ENCODE measurements at regions not wholly inside any gene's neighbourhood (a gene's known extent, or its start where the extent isn't known, plus 50 kb on each side); places are given as distances from the start of the nearest gene placed in this dataset.

DNA sequence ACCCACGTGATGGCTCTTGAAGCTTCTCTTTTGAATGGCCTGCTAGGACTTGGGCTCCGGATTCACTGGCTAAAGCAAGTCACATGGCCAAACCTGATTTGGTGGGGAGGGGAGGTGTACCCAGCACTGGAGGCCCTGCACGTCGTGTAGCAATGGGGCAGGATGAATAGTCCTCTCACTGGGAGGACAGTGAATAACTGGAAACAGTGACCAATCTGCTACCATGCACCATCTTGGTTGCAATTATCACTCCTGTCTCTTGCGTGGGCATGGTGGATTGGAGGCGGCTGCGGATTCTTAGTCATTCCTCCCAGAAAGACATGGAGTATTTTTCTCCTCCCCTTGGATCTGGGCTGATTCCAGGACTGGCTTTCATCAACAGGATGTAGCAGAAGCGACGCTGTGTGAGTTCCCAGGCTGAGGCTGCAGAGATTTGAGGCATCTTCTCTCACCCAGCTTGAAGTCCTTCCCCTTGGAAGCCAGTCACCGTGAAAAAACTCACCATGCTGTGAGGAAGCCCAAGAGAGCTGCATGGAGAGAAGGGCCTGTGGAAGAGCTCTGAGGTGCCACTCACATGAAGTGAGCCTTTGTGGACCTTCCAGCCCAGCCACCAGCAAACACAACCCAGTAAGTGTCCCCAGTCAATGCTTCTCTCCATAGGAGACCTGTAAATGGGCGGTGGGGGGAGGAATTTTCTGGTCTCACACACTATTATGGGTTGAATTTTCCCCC is 70.4 kb downstream of the IGLL1 start:
- no peak for DNase-seq (ENCODE audit: low spot score)
- Histone ChIP-seq H3K4me3 (no peak overlapping the region), H3K27ac (no peak overlapping the region)
- no peak for TF ChIP-seq CTCF (IDR thresholded peaks at IDR 0.05)

DNA sequence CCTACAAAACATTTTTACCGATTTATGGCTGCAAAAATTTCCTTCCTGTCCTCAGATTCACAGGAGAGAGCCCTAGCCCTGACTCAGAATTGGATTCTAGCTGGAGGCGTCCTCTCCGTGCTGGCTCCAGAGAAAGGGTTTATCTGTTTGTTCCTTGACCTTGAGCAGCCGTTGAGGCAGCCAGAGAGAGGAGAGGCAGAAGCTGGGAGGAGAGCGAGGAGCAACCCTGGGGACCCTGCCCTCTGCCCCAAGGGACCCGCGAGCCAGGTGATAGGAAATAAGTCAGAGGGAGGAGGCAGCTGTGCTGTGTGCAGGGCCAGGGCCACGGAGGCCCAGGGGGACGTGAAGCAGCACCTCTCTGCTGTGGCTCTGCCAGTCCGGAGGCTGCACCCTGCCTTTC is 75.6 kb downstream of the IGLL1 start:
- TF ChIP-seq CTCF (IDR thresholded peaks at IDR 0.05) = no peak
- H3K4me3 ChIP-seq = no peak overlapping the region
- H3K27ac ChIP-seq = no peak overlapping the region
- DNase-seq (ENCODE audit: low spot score) = no peak

DNA sequence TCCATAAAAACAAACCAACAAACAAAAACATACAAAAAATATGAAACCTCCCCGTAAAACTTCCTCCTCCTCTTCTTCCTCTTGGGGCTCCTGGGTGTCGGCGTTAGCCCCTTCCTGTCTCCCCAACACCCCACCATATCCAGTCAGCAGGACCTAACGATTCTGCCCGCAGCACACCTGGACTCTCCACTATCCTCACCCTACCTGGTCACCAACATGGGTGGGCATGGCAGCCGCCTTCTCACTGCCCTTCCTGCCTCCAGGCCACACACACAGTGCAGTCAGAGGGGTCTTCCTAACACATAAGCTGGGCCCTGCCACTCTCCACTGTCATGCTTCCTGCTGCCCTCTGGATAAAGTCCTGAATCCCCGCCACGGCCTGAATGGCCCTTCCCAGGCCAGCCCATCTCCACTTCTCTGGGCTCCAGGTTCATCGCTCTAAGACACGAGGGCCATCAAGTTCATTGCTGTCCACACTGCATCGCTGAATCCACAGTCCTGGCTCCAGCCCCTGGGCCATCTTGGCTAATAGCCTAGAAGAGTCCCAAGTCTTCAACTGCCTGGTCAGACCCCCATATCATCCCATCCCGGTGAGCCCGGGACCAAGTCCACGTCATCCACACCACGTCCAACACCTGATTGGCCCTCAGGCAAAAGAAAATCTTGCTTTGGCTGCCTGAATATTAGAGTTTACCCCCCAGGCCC is 76.2 kb downstream of the IGLL1 start:
- H3K4me3 ChIP-seq = no peak overlapping the region
- no peak for TF ChIP-seq CTCF (IDR thresholded peaks at IDR 0.05)
- no peak for DNase-seq (ENCODE audit: low spot score)
- H3K27ac ChIP-seq = no peak overlapping the region

GRCh38 chr22:23503142-23503541 is 76.9 kb downstream of the IGLL1 start:
- no peak for DNase-seq (ENCODE audit: low spot score)
- TF ChIP-seq CTCF (IDR thresholded peaks at IDR 0.05) = no peak
- H3K4me3 ChIP-seq = no peak overlapping the region
- H3K27ac ChIP-seq = no peak overlapping the region

DNA sequence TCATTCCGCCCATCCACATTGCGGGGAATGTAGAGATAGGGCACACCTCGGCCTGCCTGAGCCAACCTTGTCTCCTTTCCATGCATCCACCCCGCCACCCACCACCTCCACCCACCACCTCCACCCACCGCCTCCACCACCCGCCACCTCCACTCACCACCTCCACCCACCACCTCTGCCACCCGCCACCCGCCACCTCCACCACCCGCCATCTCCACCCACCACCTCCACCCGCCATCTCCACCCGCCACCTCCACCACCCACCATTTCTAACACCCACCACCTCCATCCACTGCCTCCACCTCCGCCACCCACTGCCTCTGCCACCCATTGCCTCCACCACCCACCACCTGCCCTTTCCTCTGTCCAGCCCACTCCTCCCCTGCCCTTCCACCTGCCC is 78.4 kb downstream of the IGLL1 start:
- H3K27ac ChIP-seq = no peak overlapping the region
- no peak for TF ChIP-seq CTCF (IDR thresholded peaks at IDR 0.05)
- no peak for DNase-seq (ENCODE audit: low spot score)
- H3K4me3 ChIP-seq = no peak overlapping the region

GRCh38 chr22:23501261-23501619 is 78.8 kb downstream of the IGLL1 start:
- H3K4me3 ChIP-seq = no peak overlapping the region
- no peak for TF ChIP-seq CTCF (IDR thresholded peaks at IDR 0.05)
- no peak overlapping the region for H3K27ac ChIP-seq
- DNase-seq (ENCODE audit: low spot score) = no peak

Measured in coronary artery (tissue), 2 donors.